CD14-positive monocyte (primary cell): ENCODE measurements at regions not wholly inside any gene's neighbourhood (a gene's known extent, or its start where the extent isn't known, plus 50 kb on each side); places are given as distances from the start of the nearest gene placed in this dataset.

Experiments used
- DNase-seq, 3 donors: peaks; one replicate each; pipeline ENCODE4 v3.0.0-alpha.2; 2011 to 2022
- H2AFZ ChIP-seq: 2 replicates; pipeline ENCODE4 v1.6.0; 2012; ENCODE audit warnings: mild to moderate bottlenecking, low read depth, low read length, inconsistent platforms; ENCODE audit not compliant: insufficient read depth, poor library complexity, severe bottlenecking
- H3K27ac ChIP-seq, 2 donors: 1 replicate in 1 of 2; 2 replicates in 1 of 2; pipeline ENCODE4 v1.5.1; 2012 to 2013; ENCODE audit warnings: low read length in 2 of 2, control low read depth in 1 of 2, inconsistent platforms in 1 of 2, low read depth in 1 of 2, mild to moderate bottlenecking in 1 of 2
- H3K27me3 ChIP-seq, 2 donors: one replicate each; pipeline versions ENCODE4 v1.6.0 to v1.6.1; 2011 to 2013; ENCODE audit warnings: low read length in 2 of 2; ENCODE audit not compliant: control insufficient read depth in 2 of 2, insufficient read depth in 2 of 2
- H3K36me3 ChIP-seq, 2 donors: replicated peaks in 1 of 2; 1 replicate in 1 of 2; 2 replicates in 1 of 2; pipeline versions ENCODE4 v1.5.1 to v1.6.1; 2012 to 2013; ENCODE audit warnings: low read length in 2 of 2, control low read depth in 1 of 2, inconsistent platforms in 1 of 2, mild to moderate bottlenecking in 1 of 2; ENCODE audit not compliant: insufficient read depth in 2 of 2, control insufficient read depth in 1 of 2
- H3K4me1 ChIP-seq, 2 donors: 1 replicate in 1 of 2; 2 replicates in 1 of 2; pipeline versions ENCODE4 v1.5.1 to v1.6.1; 2012 to 2013; ENCODE audit warnings: low read length in 2 of 2, control low read depth in 1 of 2, inconsistent platforms in 1 of 2, mild to moderate bottlenecking in 1 of 2, moderate library complexity in 1 of 2; ENCODE audit not compliant: insufficient read depth in 2 of 2, control insufficient read depth in 1 of 2
- H3K4me2 ChIP-seq: replicated peaks from 2 replicates; pipeline ENCODE3; 2012; ENCODE audit warnings: low read length, moderate library complexity, mild to moderate bottlenecking; ENCODE audit not compliant: poor library complexity, severe bottlenecking; ENCODE audit errors: extremely low read depth
- H3K4me3 ChIP-seq, 3 experiments: fragments of 200-600 bp in 1 of 3; sonication (generic) in 1 of 3; replicated peaks in 1 of 3; 1 replicate in 2 of 3; 2 replicates in 1 of 3; pipeline ENCODE4 v1.5.1; 2011 to 2013; ENCODE audit warnings: low read length in 3 of 3, mild to moderate bottlenecking in 3 of 3, control low read depth in 2 of 3, low read depth in 2 of 3, inconsistent platforms in 1 of 3, moderate library complexity in 1 of 3
- H3K79me2 ChIP-seq: 2 replicates; pipeline ENCODE4 v1.6.0; 2012; ENCODE audit warnings: mild to moderate bottlenecking, control low read depth, inconsistent platforms, low read length, moderate library complexity; ENCODE audit not compliant: insufficient read depth
- H3K9ac ChIP-seq: 2 replicates; pipeline ENCODE4 v1.6.0; 2017; ENCODE audit warnings: low read length, mild to moderate bottlenecking; ENCODE audit not compliant: insufficient read depth, poor library complexity, severe bottlenecking
- H3K9me3 ChIP-seq, 2 donors: replicated peaks in 1 of 2; 1 replicate in 1 of 2; 2 replicates in 1 of 2; pipeline versions ENCODE4 v1.5.1 to v1.6.1; 2012 to 2013; ENCODE audit warnings: low read length in 2 of 2, control low read depth in 1 of 2; ENCODE audit not compliant: control insufficient read depth in 1 of 2, insufficient read depth in 1 of 2
- H4K20me1 ChIP-seq: 2 replicates; pipeline ENCODE4 v1.6.0; 2012; ENCODE audit warnings: mild to moderate bottlenecking, low read length, control low read depth, moderate library complexity; ENCODE audit not compliant: insufficient read depth
- H3K27ac Mint-ChIP-seq, 7 donors: one replicate each; pipeline ENCODE4 v1.8.0; 2020; ENCODE audit warnings: mild to moderate bottlenecking in 7 of 7, mixed read lengths in 7 of 7, moderate library complexity in 6 of 7, inconsistent platforms in 2 of 7
- H3K27me3 Mint-ChIP-seq, 3 donors: one replicate each; pipeline ENCODE4 v1.8.0; 2021 to 2022; ENCODE audit warnings: low read depth in 3 of 3, mild to moderate bottlenecking in 3 of 3, mixed read lengths in 3 of 3, moderate library complexity in 3 of 3, inconsistent platforms in 1 of 3
- H3K36me3 Mint-ChIP-seq, 2 donors: one replicate each; pipeline ENCODE4 v1.8.0; 2020; ENCODE audit warnings: mixed read lengths in 2 of 2, inconsistent platforms in 1 of 2, mild to moderate bottlenecking in 1 of 2
- H3K4me1 Mint-ChIP-seq: one replicate; pipeline ENCODE4 v1.8.0; 2020; ENCODE audit warnings: mild to moderate bottlenecking, mixed read lengths
- H3K4me3 Mint-ChIP-seq, 2 donors: one replicate each; pipeline ENCODE4 v1.8.0; 2020; ENCODE audit warnings: mild to moderate bottlenecking in 2 of 2, mixed read lengths in 2 of 2, moderate library complexity in 1 of 2
- H3K9me3 Mint-ChIP-seq, 7 donors: one replicate each; pipeline ENCODE4 v1.8.0; 2020 to 2022; ENCODE audit warnings: mixed read lengths in 7 of 7, mild to moderate bottlenecking in 6 of 7, moderate library complexity in 6 of 7, inconsistent platforms in 2 of 7
- WGBS: methylation state at CpG from one replicate; pipeline ENCODE4 v1.1.5; 2013; ENCODE audit warnings: missing lambda C conversion rate; ENCODE audit not compliant: insufficient coverage; 5-methylcytosine and 5-hydroxymethylcytosine counted together
- intact Hi-C, 2 donors: fragments of 100-400 bp; cut with micrococcal nuclease; formaldehyde crosslinking; loops; one replicate each; pipeline versions ENCODE4 v1.15.0 to v1.15.1; 2023
- TF ChIP-seq, protein P1 (sequence below): fragments of 200-600 bp; IDR thresholded peaks from one replicate; pipeline ENCODE4 v1.8.0; 2022; ENCODE audit warnings: antibody characterized with exemption, mild to moderate bottlenecking

DNA sequence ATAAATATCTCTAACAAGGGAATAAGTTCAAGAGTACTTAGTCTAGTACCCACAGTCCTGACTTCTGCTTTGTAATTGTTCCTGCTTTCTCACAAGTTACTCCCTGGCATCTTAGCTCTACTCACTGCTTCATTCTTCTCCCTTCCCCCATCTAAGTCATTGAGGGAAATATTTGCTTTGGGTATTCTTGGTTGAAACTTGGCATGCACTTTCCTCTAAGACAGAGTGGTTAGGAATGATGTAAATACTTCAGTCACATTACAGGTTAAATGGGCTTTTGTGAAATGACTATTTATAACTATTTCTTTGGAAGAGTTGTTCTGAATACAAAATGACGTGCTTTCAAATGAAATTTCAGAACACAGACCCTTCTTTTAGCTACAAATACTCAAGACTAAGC is 67.7 kb upstream of the PLEKHG1 start:
- H3K9ac ChIP-seq, result no peak overlapping the region
- TF ChIP-seq, protein P1, sequence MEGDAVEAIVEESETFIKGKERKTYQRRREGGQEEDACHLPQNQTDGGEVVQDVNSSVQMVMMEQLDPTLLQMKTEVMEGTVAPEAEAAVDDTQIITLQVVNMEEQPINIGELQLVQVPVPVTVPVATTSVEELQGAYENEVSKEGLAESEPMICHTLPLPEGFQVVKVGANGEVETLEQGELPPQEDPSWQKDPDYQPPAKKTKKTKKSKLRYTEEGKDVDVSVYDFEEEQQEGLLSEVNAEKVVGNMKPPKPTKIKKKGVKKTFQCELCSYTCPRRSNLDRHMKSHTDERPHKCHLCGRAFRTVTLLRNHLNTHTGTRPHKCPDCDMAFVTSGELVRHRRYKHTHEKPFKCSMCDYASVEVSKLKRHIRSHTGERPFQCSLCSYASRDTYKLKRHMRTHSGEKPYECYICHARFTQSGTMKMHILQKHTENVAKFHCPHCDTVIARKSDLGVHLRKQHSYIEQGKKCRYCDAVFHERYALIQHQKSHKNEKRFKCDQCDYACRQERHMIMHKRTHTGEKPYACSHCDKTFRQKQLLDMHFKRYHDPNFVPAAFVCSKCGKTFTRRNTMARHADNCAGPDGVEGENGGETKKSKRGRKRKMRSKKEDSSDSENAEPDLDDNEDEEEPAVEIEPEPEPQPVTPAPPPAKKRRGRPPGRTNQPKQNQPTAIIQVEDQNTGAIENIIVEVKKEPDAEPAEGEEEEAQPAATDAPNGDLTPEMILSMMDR, result no peak
- no peaks in the 10 kb centered on the region for H4K20me1 ChIP-seq
- no peak overlapping the region for H3K27ac ChIP-seq
- Mint-ChIP-seq H3K4me3 (no peak overlapping the region), H3K27ac (no peak overlapping the region), H3K36me3 (no peaks in the 10 kb centered on the region), H3K9me3 (peaks cover 0 to 5% (median 0%) of the 10 kb centered on the region in 7 donors), H3K4me1 (peaks cover 4% of the 10 kb centered on the region), H3K27me3 (peaks cover 2% of the 10 kb centered on the region in 3 donors)
- DNase-seq, result no peak
- H3K27me3 ChIP-seq, result no peaks in the 10 kb centered on the region
- H2AFZ ChIP-seq, result no peak overlapping the region
- H3K4me2 ChIP-seq, result no peak overlapping the region
- no peaks in the 10 kb centered on the region for H3K36me3 ChIP-seq
- intact Hi-C loops, result no loop called here
- no peaks in the 10 kb centered on the region for H3K9me3 ChIP-seq
- H3K4me1 ChIP-seq, result no peaks in the 10 kb centered on the region
- no CpG with 5 or more reads among the region's 1 CpG for WGBS
- H3K4me3 ChIP-seq, result no peak overlapping the region
- no peaks in the 10 kb centered on the region for H3K79me2 ChIP-seq

DNA sequence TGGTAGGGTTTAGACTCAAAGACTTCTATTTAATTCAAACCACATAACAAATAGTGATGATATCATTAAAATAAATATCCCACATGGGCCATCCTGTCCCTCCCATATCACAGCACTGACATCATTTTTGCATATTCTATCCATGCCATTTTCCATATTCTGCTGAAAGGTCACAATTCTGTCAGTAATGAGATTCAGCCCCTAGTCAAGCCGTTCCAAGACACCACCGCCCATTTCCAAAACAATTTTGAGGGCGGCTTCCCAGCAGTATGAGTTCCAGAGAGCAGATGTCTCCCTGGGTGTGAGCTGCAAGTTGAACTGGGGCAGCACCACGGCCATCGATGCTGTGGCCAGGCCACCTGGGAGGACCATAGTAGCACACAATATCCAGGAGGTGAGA is 65.1 kb upstream of the PLEKHG1 start:
- intact Hi-C loops, result no loop called here
- no peak overlapping the region for H2AFZ ChIP-seq

More for the DNA sequence above, 65.1 kb upstream of the PLEKHG1 start:
- Mint-ChIP-seq H3K4me1 (no peaks in the 10 kb centered on the region), H3K27me3 (peaks cover 0 to 2% (median 2%) of the 10 kb centered on the region in 3 donors), H3K9me3 (peaks cover 0 to 10% (median 4%) of the 10 kb centered on the region in 7 donors), H3K36me3 (no peaks in the 10 kb centered on the region), H3K4me3 (no peak overlapping the region), H3K27ac (no peak overlapping the region)
- H3K36me3 ChIP-seq, result no peaks in the 10 kb centered on the region
- H3K27ac ChIP-seq, result no peak overlapping the region
- no peaks in the 10 kb centered on the region for H3K79me2 ChIP-seq
- WGBS, result 93% methylated on average over 5 of the region's 5 CpGs
- H3K9ac ChIP-seq, result no peak overlapping the region
- H3K4me2 ChIP-seq, result no peak overlapping the region
- no peak for DNase-seq
- no peaks in the 10 kb centered on the region for H3K27me3 ChIP-seq
- H4K20me1 ChIP-seq, result no peaks in the 10 kb centered on the region
- no peaks in the 10 kb centered on the region for H3K4me1 ChIP-seq
- H3K9me3 ChIP-seq, result no peaks in the 10 kb centered on the region
- no peak overlapping the region for H3K4me3 ChIP-seq
- TF ChIP-seq, protein P1, result no peak
